NCI-H1694 (cell line): ENCODE measurements at regions not wholly inside any gene's neighbourhood (a gene's known extent, or its start where the extent isn't known, plus 50 kb on each side); places are given as distances from the start of the nearest gene placed in this dataset.
A peak's percentile ranks its signal among the peaks of the same experiment; 100 is the strongest.
"Not testable (repeated sequence)": the region's sequence is repeated elsewhere in the genome, so short reads cannot be mapped to it uniquely, and the experiment has no call there.

Experiments used
- DNase-seq: peaks from one replicate; lab custom pipeline; 2025; lab: John Stamatoyannopoulos, UW

- DNase-seq: not testable (repeated sequence)
Measured at GRCh38 chr9:6104406-6104805, 89.0 kb upstream of the RANBP6 start.

GRCh38 chr9:6103911-6104310, 88.5 kb upstream of the RANBP6 start:
- not testable (repeated sequence) for DNase-seq

GRCh38 chr9:6102336-6102987, 87.0 kb upstream of the RANBP6 start:
- not testable (repeated sequence) for DNase-seq

GRCh38 chr9:6101725-6102124, 86.3 kb upstream of the RANBP6 start:
- not testable (repeated sequence) for DNase-seq

DNA sequence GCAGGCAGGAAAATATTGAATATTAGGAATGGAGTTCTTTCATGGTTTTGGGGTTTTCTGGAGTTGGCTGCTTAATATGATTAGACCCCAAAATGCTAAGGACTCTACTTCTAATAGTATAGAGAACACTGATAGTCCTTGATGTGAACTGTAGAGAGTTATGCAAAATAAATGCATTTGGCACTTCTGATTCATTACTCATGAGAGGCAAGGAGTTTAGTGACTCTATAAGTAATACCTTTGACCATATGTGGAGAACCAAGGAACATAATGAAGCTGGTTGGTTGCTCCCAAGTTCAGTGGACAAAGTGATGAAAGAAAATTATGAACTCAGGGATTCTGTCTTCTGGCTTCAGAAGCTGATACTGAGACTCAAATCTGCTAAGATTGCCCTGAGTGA, 83.9 kb upstream of the RANBP6 start:
- DNase-seq: not testable (repeated sequence)

- no peak for DNase-seq
Measured at GRCh38 chr9:6098431-6098830, 83.0 kb upstream of the RANBP6 start.

DNA sequence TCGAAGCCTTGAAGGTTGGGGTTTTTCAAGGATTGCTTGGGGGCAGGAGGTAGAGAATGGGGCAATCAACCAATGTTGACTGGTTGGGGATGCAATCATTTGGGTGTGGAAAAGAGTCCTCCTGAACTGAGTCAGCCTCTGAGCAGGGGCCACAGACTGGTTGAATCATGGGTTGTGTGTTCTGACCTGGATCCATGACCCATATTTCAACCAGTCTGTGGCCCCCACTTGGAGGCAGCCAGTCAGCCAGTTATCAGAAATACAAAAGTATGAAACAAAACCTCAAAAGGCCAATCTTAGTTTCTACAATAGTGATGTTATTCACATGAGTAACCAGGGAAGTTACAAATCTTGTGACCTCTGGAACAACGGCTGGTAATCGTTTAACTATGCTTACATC, 81.4 kb upstream of the RANBP6 start:
- no peak for DNase-seq

- no peak for DNase-seq
Measured at GRCh38 chr9:6090277-6091210, 75.1 kb upstream of the RANBP6 start.

- DNase-seq: no peak
Measured at GRCh38 chr9:6089300-6089699, 73.9 kb upstream of the RANBP6 start.

- DNase-seq: no peak
Measured at GRCh38 chr9:6086006-6086655, 70.7 kb upstream of the RANBP6 start.

DNA sequence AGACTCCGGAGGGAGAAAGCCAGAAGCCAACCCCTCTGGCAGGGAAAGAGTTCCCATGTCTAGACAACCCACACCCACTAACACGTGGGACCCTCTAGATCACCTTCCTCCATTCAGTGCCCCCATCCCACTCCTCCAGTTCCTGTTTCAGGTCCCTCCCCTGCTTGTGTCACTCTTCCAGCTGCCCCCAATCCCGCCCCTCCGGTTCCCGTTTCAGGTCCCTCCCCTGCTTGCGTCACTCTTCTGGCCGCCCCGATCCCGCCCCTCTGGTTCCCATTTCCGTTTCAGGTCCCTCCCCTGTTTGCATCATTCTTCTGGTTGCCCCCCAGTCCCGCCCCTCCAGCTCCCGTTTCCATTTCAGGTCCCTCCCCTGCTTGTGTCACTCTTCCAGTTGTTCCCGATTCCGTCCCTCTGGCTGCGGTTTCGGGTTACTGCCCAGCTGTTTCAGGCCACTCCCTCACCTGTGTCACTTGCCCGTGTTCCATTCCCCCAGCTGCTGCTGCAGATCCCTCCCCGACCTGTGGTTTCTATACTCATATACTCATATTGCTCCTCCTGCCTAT, 64.8 kb upstream of the RANBP6 start:
- peak; percentile 91 for DNase-seq

GRCh38 chr9:6079386-6079785, 64.0 kb upstream of the RANBP6 start:
- DNase-seq: no peak

- DNase-seq: no peak
Measured at GRCh38 chr9:6078382-6079105, 63.1 kb upstream of the RANBP6 start.

- DNase-seq: no peak
Measured at GRCh38 chr9:6076851-6077250, 61.4 kb upstream of the RANBP6 start.

GRCh38 chr9:6073731-6074130, 58.3 kb upstream of the RANBP6 start:
- no peak for DNase-seq

- no peak for DNase-seq
Measured at GRCh38 chr9:6072865-6073264, 57.4 kb upstream of the RANBP6 start.

GRCh38 chr9:6072453-6072852, 57.0 kb upstream of the RANBP6 start:
- DNase-seq: no peak

- no peak for DNase-seq
Measured at GRCh38 chr9:6068983-6069382, 53.6 kb upstream of the RANBP6 start.

- DNase-seq: no peak
Measured at GRCh38 chr9:6067426-6067825, 52.0 kb upstream of the RANBP6 start.
